ENCODE measurements at regions not wholly inside any gene's neighbourhood (a gene's known extent, or its start where the extent isn't known, plus 50 kb on each side); places are given as distances from the start of the nearest gene placed in this dataset.

DNA sequence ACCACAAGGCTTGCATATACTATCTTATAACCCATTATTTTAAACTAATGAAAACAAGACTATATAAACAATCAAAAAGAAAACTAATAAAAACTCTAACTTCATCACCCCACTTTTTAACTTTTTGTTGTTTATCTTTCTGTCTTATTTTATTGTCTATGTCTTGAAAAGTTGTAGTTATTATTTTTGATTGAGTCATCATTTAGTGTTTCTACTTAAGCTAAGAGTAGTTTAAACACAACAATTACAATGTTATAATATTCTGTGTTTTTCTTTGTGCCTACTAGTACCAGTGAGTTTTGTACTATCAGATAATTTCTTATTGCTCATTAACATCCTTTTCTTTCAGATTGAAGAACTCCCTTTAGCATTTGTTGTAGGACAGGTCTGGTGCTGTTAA lies 318.7 kb upstream of the ATP5MC3 start:
- TF ChIP-seq POLR2A (IDR thresholded peaks at IDR 0.05) (no peak), POLR2AphosphoS5 (IDR thresholded peaks at IDR 0.05) (no peak), EP300 (IDR thresholded peaks at IDR 0.05) (no peak)
- TF ChIP-seq, protein P1, sequence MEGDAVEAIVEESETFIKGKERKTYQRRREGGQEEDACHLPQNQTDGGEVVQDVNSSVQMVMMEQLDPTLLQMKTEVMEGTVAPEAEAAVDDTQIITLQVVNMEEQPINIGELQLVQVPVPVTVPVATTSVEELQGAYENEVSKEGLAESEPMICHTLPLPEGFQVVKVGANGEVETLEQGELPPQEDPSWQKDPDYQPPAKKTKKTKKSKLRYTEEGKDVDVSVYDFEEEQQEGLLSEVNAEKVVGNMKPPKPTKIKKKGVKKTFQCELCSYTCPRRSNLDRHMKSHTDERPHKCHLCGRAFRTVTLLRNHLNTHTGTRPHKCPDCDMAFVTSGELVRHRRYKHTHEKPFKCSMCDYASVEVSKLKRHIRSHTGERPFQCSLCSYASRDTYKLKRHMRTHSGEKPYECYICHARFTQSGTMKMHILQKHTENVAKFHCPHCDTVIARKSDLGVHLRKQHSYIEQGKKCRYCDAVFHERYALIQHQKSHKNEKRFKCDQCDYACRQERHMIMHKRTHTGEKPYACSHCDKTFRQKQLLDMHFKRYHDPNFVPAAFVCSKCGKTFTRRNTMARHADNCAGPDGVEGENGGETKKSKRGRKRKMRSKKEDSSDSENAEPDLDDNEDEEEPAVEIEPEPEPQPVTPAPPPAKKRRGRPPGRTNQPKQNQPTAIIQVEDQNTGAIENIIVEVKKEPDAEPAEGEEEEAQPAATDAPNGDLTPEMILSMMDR (IDR thresholded peaks at IDR 0.05): no peak
- no peak for DNase-seq
- H3K36me3 ChIP-seq: no peaks in the 10 kb centered on the region
- ATAC-seq (ENCODE audit: low FRiP score in 2 of 2): no peak
- no peak overlapping the region for H3K4me3 ChIP-seq
- H3K4me1 ChIP-seq: no peaks in the 10 kb centered on the region
- peaks cover 0 to 11% (median 3%) of the 10 kb centered on the region in 4 donors for H3K9me3 ChIP-seq
- no peaks in the 10 kb centered on the region for H3K27me3 ChIP-seq
- H3K27ac ChIP-seq: no peak overlapping the region

DNA sequence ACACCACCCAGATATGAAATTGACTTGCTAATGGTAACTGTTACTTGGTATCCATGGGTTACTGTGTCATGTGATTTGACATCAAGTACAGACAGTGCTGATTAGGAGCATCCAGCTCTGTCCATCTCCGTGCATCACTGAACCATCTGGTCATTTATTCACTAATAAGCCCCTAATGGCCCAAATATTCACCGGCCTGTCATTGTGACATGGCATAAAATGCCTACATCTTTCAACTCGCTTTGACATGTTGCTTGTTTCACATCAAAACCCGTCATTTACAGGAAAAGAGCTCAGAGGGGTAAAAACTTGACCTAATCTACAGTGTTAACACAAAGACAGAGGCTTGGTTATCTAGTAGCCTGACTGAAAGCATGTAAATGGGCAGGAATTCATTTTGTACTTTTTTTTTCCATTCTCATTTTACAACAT lies 308.9 kb upstream of the ATP5MC3 start:
- H3K36me3 ChIP-seq: no peaks in the 10 kb centered on the region
- DNase-seq (no peak), ATAC-seq (ENCODE audit: low FRiP score in 2 of 2) (no peak)
- no peak overlapping the region for H3K4me3 ChIP-seq
- 75 to 76% methylated on average over 4 of the region's 4 CpGs for WGBS, 2 donors
- no peaks in the 10 kb centered on the region for H3K4me1 ChIP-seq
- TF ChIP-seq POLR2AphosphoS5 (IDR thresholded peaks at IDR 0.05): no peak
- TF ChIP-seq, protein P1 (IDR thresholded peaks at IDR 0.05): no peak
- TF ChIP-seq EP300 (IDR thresholded peaks at IDR 0.05): no peak
- no peak for TF ChIP-seq POLR2A (IDR thresholded peaks at IDR 0.05)
- no peaks in the 10 kb centered on the region for H3K9me3 ChIP-seq
- no peak overlapping the region for H3K27ac ChIP-seq
- H3K27me3 ChIP-seq: no peaks in the 10 kb centered on the region

DNA sequence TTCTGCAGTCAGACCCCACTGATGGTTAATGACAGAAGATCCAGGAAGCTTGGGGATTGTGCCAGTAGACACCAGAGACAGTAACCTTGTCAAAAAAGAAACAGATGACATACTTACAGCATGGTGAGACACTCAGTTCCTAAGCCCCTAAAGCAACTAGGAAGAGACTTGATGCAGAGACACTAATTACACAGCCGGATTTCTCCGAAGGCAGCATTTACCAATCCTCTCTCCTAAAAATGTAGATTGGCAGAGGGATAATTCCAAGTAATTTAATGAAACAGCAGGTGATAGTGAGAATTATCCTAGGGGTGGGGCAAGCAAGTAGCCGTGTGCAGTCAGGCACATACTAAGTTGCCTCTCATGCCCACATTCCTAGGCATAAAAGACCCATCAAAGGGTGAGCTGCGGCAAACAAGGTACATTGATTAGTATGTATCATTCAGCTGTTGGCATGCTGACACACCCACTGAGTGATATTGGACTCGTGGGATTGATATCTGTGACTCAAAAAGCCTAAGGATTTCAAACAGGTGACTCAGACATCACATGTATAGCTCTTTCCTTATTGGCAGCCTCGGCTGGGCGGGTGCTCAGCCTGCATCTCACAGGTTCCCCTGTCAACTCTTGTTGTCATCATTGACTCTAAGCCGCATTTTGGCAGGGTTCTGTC lies 296.7 kb upstream of the ATP5MC3 start:
- 85 to 87% methylated on average over 8 of the region's 8 CpGs for WGBS, 2 donors
- TF ChIP-seq POLR2A (IDR thresholded peaks at IDR 0.05): no peak
- TF ChIP-seq POLR2AphosphoS5 (IDR thresholded peaks at IDR 0.05): no peak
- TF ChIP-seq, protein P1 (IDR thresholded peaks at IDR 0.05): no peak
- TF ChIP-seq EP300 (IDR thresholded peaks at IDR 0.05): no peak
- no peaks in the 10 kb centered on the region for H3K27me3 ChIP-seq
- ATAC-seq (ENCODE audit: low FRiP score in 2 of 2) (no peak), DNase-seq (no peak)
- no peaks in the 10 kb centered on the region for H3K4me1 ChIP-seq
- H3K27ac ChIP-seq: no peak overlapping the region
- no peaks in the 10 kb centered on the region for H3K9me3 ChIP-seq
- no peaks in the 10 kb centered on the region for H3K36me3 ChIP-seq
- H3K4me3 ChIP-seq: no peak overlapping the region

DNA sequence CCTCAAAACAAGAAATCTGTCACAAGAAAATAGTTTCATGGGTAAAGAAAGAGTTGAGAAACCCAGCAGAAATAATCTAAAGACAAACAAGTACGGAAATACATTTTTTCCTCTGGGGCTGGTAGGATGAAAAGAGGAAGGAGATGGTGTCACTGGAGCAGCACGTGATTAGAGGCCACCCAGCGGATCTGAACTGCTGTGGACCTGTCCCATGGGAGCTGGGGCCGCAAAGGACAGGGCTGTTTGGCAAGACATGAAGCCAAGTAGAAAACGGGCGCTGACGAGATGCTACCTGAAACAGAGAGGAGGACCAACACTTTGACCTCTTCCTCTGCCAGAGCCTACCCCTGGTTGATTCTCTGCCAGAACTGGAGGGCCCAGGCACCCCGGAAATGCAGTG lies 295.4 kb upstream of the ATP5MC3 start:
- ATAC-seq (ENCODE audit: low FRiP score in 2 of 2) (no peak), DNase-seq (peak in 1 of 2 donors; percentile 51)
- TF ChIP-seq, protein P1 (IDR thresholded peaks at IDR 0.05): no peak
- TF ChIP-seq POLR2A (IDR thresholded peaks at IDR 0.05): no peak
- no peak for TF ChIP-seq POLR2AphosphoS5 (IDR thresholded peaks at IDR 0.05)
- Histone ChIP-seq H3K9me3 (no peaks in the 10 kb centered on the region), H3K36me3 (no peaks in the 10 kb centered on the region), H3K4me3 (no peak overlapping the region), H3K27ac (no peak overlapping the region), H3K27me3 (no peaks in the 10 kb centered on the region), H3K4me1 (no peaks in the 10 kb centered on the region)
- WGBS, 2 donors: 79 to 89% methylated on average over 8 of the region's 8 CpGs

DNA sequence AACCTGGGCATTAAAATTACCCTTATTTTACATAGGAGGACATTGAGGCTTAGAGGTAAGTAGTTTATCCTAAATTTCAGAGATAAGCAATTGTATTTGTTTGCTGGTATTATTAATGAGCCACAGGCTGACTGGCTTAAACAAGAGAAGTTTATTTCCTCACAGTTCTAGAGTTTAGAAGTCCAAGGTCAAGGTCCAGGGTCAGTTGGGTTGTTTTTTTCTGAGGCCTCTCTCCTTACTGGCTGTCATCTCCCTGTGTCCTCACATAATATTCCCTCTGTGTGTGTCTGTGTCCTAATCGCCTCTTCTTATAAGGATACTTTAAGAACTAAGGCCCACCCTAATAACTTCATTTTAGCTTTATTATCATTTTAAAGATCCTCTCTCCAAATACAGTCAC lies 294.9 kb upstream of the ATP5MC3 start:
- TF ChIP-seq, protein P1 (IDR thresholded peaks at IDR 0.05): no peak
- TF ChIP-seq POLR2A (IDR thresholded peaks at IDR 0.05): no peak
- TF ChIP-seq EP300 (IDR thresholded peaks at IDR 0.05): no peak
- TF ChIP-seq POLR2AphosphoS5 (IDR thresholded peaks at IDR 0.05): no peak
- Histone ChIP-seq H3K27me3 (no peaks in the 10 kb centered on the region), H3K9me3 (no peaks in the 10 kb centered on the region), H3K36me3 (no peaks in the 10 kb centered on the region), H3K4me3 (no peak overlapping the region), H3K27ac (no peak overlapping the region), H3K4me1 (no peaks in the 10 kb centered on the region)
- ATAC-seq (ENCODE audit: low FRiP score in 2 of 2) (no peak), DNase-seq (no peak)
- WGBS, 2 donors: 86 to 95% methylated on average over 1 of the region's 1 CpG
